Lung (tissue), 11 donors: ENCODE measurements at regions not wholly inside any gene's neighbourhood (a gene's known extent, or its start where the extent isn't known, plus 50 kb on each side); places are given as distances from the start of the nearest gene placed in this dataset.

Source experiments
- ATAC-seq: fragments of 200-7000 bp; cut with Tn5 transposase; one replicate; pipeline ENCODE4 v1.9.1; 2020; ENCODE audit warnings: moderate number of reproducible peaks; ENCODE audit not compliant: insufficient read depth, low FRiP score
- DNase-seq, 3 donors: peaks; one replicate each; pipeline ENCODE4 v3.0.0-alpha.2; 2013 to 2017
- H3K27ac ChIP-seq, 2 donors: one replicate each; pipeline ENCODE4 v1.5.1; 2013; ENCODE audit warnings: mild to moderate bottlenecking in 2 of 2, moderate library complexity in 2 of 2, control low read depth in 1 of 2, inconsistent platforms in 1 of 2, low read depth in 1 of 2, low read length in 1 of 2
- H3K27me3 ChIP-seq, 3 donors: one replicate each; pipeline ENCODE4 v1.5.1; 2013; ENCODE audit warnings: low read length in 2 of 3; ENCODE audit not compliant: control insufficient read depth in 3 of 3, insufficient read depth in 3 of 3
- H3K36me3 ChIP-seq, 4 donors: one replicate each; pipeline ENCODE4 v1.5.1; 2013; ENCODE audit warnings: low read length in 4 of 4, mild to moderate bottlenecking in 1 of 4, moderate library complexity in 1 of 4; ENCODE audit not compliant: control insufficient read depth in 4 of 4, insufficient read depth in 4 of 4
- H3K4me1 ChIP-seq, 5 donors: one replicate each; pipeline ENCODE4 v1.5.1; 2013; ENCODE audit warnings: low read length in 5 of 5, mild to moderate bottlenecking in 2 of 5, moderate library complexity in 1 of 5; ENCODE audit not compliant: control insufficient read depth in 5 of 5, insufficient read depth in 5 of 5
- H3K4me3 ChIP-seq: one replicate; pipeline ENCODE4 v1.5.1; 2013; ENCODE audit warnings: mild to moderate bottlenecking, control low read depth, moderate library complexity
- H3K9ac ChIP-seq, 2 donors: one replicate each; pipeline ENCODE4 v1.5.1; 2013; ENCODE audit warnings: low read length in 2 of 2, control low read depth in 1 of 2; ENCODE audit not compliant: insufficient read depth in 1 of 2
- H3K9me3 ChIP-seq, 4 donors: one replicate each; pipeline ENCODE4 v1.5.1; 2013; ENCODE audit warnings: low read length in 3 of 4, mild to moderate bottlenecking in 1 of 4, moderate library complexity in 1 of 4; ENCODE audit not compliant: control insufficient read depth in 4 of 4, insufficient read depth in 3 of 4
- CTCF ChIP-seq: IDR thresholded peaks from 2 replicates; pipeline ENCODE4 v1.5.1; 2012; ENCODE audit warnings: mild to moderate bottlenecking; ENCODE audit errors: control extremely low read depth, extremely low read depth
- WGBS, 2 donors: extraction: QIAGEN DNeasy Blood & Tissue Kit; methylation state at CpG; one replicate each; pipeline ENCODE4 v1.1.7; 2013; 5-methylcytosine and 5-hydroxymethylcytosine counted together
- donor health status: control.
- donor health status: control.
- donor health status: Bipolar disorder and iron deficiency.
- donor health status: healthy.
- donor health status: DM: yes; HTN: yes; CAD: no.

GRCh38 chr17:77880711-77881450 lies 77.6 kb upstream of the TNRC6C start:
- peaks cover 0 to 34% (median 15%) of the 10 kb centered on the region in 5 donors for H3K4me1 ChIP-seq
- H3K4me3 ChIP-seq = no peak overlapping the region
- DNase-seq (no peak), ATAC-seq (no peak)
- H3K27ac ChIP-seq = peak overlapping the region in 1 of 2 donors; percentile 16
- no peaks in the 10 kb centered on the region for H3K36me3 ChIP-seq
- no peak for TF ChIP-seq CTCF
- H3K27me3 ChIP-seq = peaks cover 0 to 5% (median 0%) of the 10 kb centered on the region in 3 donors
- no peak overlapping the region for H3K9ac ChIP-seq
- peaks cover 0 to 2% (median 0%) of the 10 kb centered on the region in 4 donors for H3K9me3 ChIP-seq
- WGBS, 2 donors = 68 to 80% methylated on average over 11 of the region's 11 CpGs

GRCh38 chr17:77881545-77881944 lies 77.0 kb upstream of the TNRC6C start:
- ATAC-seq = peak; percentile 67
- no peak for TF ChIP-seq CTCF
- peak; percentile 94 to 96 (median 94) for DNase-seq
- H3K9ac ChIP-seq = no peak overlapping the region
- H3K4me1 ChIP-seq = peaks cover 0 to 34% (median 15%) of the 10 kb centered on the region in 5 donors
- 7 to 26% methylated on average over 10 of the region's 10 CpGs for WGBS, 2 donors
- H3K4me3 ChIP-seq = no peak overlapping the region
- no peaks in the 10 kb centered on the region for H3K9me3 ChIP-seq
- peak overlapping the region in 1 of 2 donors; percentile 49 for H3K27ac ChIP-seq
- peaks cover 0 to 5% (median 0%) of the 10 kb centered on the region in 3 donors for H3K27me3 ChIP-seq
- H3K36me3 ChIP-seq = no peaks in the 10 kb centered on the region

GRCh38 chr17:77882040-77882439 lies 76.5 kb upstream of the TNRC6C start:
- TF ChIP-seq CTCF = no peak
- no peaks in the 10 kb centered on the region for H3K9me3 ChIP-seq
- H3K4me3 ChIP-seq = no peak overlapping the region
- H3K9ac ChIP-seq = no peak overlapping the region
- ATAC-seq (no peak), DNase-seq (no peak)
- peak overlapping the region in 1 of 2 donors; percentile 49 for H3K27ac ChIP-seq
- peaks cover 0 to 36% (median 16%) of the 10 kb centered on the region in 5 donors for H3K4me1 ChIP-seq
- no peaks in the 10 kb centered on the region for H3K36me3 ChIP-seq
- peaks cover 0 to 5% (median 0%) of the 10 kb centered on the region in 3 donors for H3K27me3 ChIP-seq
- 66 to 71% methylated on average over 4 of the region's 4 CpGs for WGBS, 2 donors
